Sigmoid colon (tissue), 4 donors: ENCODE measurements at regions not wholly inside any gene's neighbourhood (a gene's known extent, or its start where the extent isn't known, plus 50 kb on each side); places are given as distances from the start of the nearest gene placed in this dataset.

Experiments used
- EP300 ChIP-seq, 4 donors: sonication (generic); formaldehyde crosslinking; IDR thresholded peaks; one replicate each; pipeline ENCODE4 v1.6.1; 2017; ENCODE audit warnings: antibody characterized with exemption in 4 of 4
- POLR2A ChIP-seq, 2 donors: fragments of 450-650 bp; IDR thresholded peaks; one replicate each; pipeline ENCODE4 v1.6.1; 2016; ENCODE audit warnings: antibody characterized with exemption in 2 of 2, mild to moderate bottlenecking in 2 of 2, moderate library complexity in 2 of 2
- POLR2AphosphoS5 ChIP-seq, 4 donors: sonication (generic); formaldehyde crosslinking; IDR thresholded peaks; one replicate each; pipeline ENCODE4 v1.6.1; 2017; ENCODE audit warnings: antibody characterized with exemption in 4 of 4
- TF ChIP-seq, protein P1 (sequence below), 4 experiments: fragments of 450-650 bp in 3 of 4; fragments of 200-600 bp in 1 of 4; IDR thresholded peaks; one replicate each; pipeline ENCODE4 v1.5.1; 2016 to 2019; ENCODE audit warnings: antibody characterized with exemption in 4 of 4, mild to moderate bottlenecking in 3 of 4, moderate library complexity in 2 of 4

- no peak for TF ChIP-seq POLR2A (IDR thresholded peaks at IDR 0.05)
- TF ChIP-seq, protein P1, sequence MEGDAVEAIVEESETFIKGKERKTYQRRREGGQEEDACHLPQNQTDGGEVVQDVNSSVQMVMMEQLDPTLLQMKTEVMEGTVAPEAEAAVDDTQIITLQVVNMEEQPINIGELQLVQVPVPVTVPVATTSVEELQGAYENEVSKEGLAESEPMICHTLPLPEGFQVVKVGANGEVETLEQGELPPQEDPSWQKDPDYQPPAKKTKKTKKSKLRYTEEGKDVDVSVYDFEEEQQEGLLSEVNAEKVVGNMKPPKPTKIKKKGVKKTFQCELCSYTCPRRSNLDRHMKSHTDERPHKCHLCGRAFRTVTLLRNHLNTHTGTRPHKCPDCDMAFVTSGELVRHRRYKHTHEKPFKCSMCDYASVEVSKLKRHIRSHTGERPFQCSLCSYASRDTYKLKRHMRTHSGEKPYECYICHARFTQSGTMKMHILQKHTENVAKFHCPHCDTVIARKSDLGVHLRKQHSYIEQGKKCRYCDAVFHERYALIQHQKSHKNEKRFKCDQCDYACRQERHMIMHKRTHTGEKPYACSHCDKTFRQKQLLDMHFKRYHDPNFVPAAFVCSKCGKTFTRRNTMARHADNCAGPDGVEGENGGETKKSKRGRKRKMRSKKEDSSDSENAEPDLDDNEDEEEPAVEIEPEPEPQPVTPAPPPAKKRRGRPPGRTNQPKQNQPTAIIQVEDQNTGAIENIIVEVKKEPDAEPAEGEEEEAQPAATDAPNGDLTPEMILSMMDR (IDR thresholded peaks at IDR 0.05), result no peak
- no peak for TF ChIP-seq POLR2AphosphoS5 (IDR thresholded peaks at IDR 0.05)
- TF ChIP-seq EP300 (IDR thresholded peaks at IDR 0.05), result no peak
Observed at GRCh38 chr18:47409519-47409918, 158.1 kb upstream of the SKOR2 start.
